ENCODE measurements at regions not wholly inside any gene's neighbourhood (a gene's known extent, or its start where the extent isn't known, plus 50 kb on each side); places are given as distances from the start of the nearest gene placed in this dataset.

GRCh38 chr12:87661786-87662377 lies 367.3 kb downstream of the C12orf50 start:
- no peak overlapping the region for H3K4me3 ChIP-seq (replicated peaks; ENCODE audit: low read depth, low read length)
- H3K36me3 ChIP-seq (ENCODE audit: control insufficient read depth, insufficient read depth, low read length), result no peaks in the 10 kb centered on the region
- no peak for TF ChIP-seq CTCF (IDR thresholded peaks at IDR 0.05; ENCODE audit: insufficient read depth, low read length, poor library complexity, severe bottlenecking)
- DNase-seq (ENCODE audit: extremely low read depth, insufficient read length), result no peak
- no peaks in the 10 kb centered on the region for H3K27me3 ChIP-seq (replicated peaks; ENCODE audit: control insufficient read depth, insufficient read depth, low read length)

- DNase-seq (ENCODE audit: extremely low read depth, insufficient read length), result no peak
- no peak for TF ChIP-seq CTCF (IDR thresholded peaks at IDR 0.05; ENCODE audit: insufficient read depth, low read length, poor library complexity, severe bottlenecking)
- no peaks in the 10 kb centered on the region for H3K36me3 ChIP-seq (ENCODE audit: control insufficient read depth, insufficient read depth, low read length)
- H3K27me3 ChIP-seq (replicated peaks; ENCODE audit: control insufficient read depth, insufficient read depth, low read length), result no peaks in the 10 kb centered on the region
- H3K4me3 ChIP-seq (replicated peaks; ENCODE audit: low read depth, low read length), result no peak overlapping the region
These were observed 368.0 kb downstream of the C12orf50 start for GRCh38 chr12:87660987-87661774.

- Histone ChIP-seq H3K4me3 (replicated peaks; ENCODE audit: low read depth, low read length) (no peak overlapping the region), H3K27me3 (replicated peaks; ENCODE audit: control insufficient read depth, insufficient read depth, low read length) (no peaks in the 10 kb centered on the region), H3K36me3 (ENCODE audit: control insufficient read depth, insufficient read depth, low read length) (no peaks in the 10 kb centered on the region)
- no peak for TF ChIP-seq CTCF (IDR thresholded peaks at IDR 0.05; ENCODE audit: insufficient read depth, low read length, poor library complexity, severe bottlenecking)
- no peak for DNase-seq (ENCODE audit: extremely low read depth, insufficient read length)
These were observed 368.9 kb downstream of the C12orf50 start for GRCh38 chr12:87660291-87660690.

- Histone ChIP-seq H3K36me3 (ENCODE audit: control insufficient read depth, insufficient read depth, low read length) (no peaks in the 10 kb centered on the region), H3K27me3 (replicated peaks; ENCODE audit: control insufficient read depth, insufficient read depth, low read length) (no peaks in the 10 kb centered on the region), H3K4me3 (replicated peaks; ENCODE audit: low read depth, low read length) (no peak overlapping the region)
- no peak for DNase-seq (ENCODE audit: extremely low read depth, insufficient read length)
- TF ChIP-seq CTCF (IDR thresholded peaks at IDR 0.05; ENCODE audit: insufficient read depth, low read length, poor library complexity, severe bottlenecking), result no peak
These were observed 372.9 kb downstream of the C12orf50 start for GRCh38 chr12:87656311-87656710.

GRCh38 chr12:87651670-87652425 lies 377.4 kb downstream of the C12orf50 start:
- no peak for DNase-seq (ENCODE audit: extremely low read depth, insufficient read length)
- Histone ChIP-seq H3K36me3 (ENCODE audit: control insufficient read depth, insufficient read depth, low read length) (no peaks in the 10 kb centered on the region), H3K4me3 (replicated peaks; ENCODE audit: low read depth, low read length) (no peak overlapping the region), H3K27me3 (replicated peaks; ENCODE audit: control insufficient read depth, insufficient read depth, low read length) (no peaks in the 10 kb centered on the region)
- TF ChIP-seq CTCF (IDR thresholded peaks at IDR 0.05; ENCODE audit: insufficient read depth, low read length, poor library complexity, severe bottlenecking), result no peak
